ENCODE measurements at regions not wholly inside any gene's neighbourhood (a gene's known extent, or its start where the extent isn't known, plus 50 kb on each side); places are given as distances from the start of the nearest gene placed in this dataset.
A peak's percentile ranks its signal among the peaks of the same experiment; 100 is the strongest.

GRCh38 chr7:37535841-37536240, 87.2 kb upstream of the ELMO1 start:
- H3K4me3 ChIP-seq, result no peak overlapping the region
- H3K4me1 ChIP-seq, result peaks cover 5% of the 10 kb centered on the region
- H3K27me3 ChIP-seq, result no peaks in the 10 kb centered on the region
- no peaks in the 10 kb centered on the region for H3K36me3 ChIP-seq
- no peak overlapping the region for H3K27ac ChIP-seq
- intact Hi-C loops (cut with DNase I), result no loop called here
- TF ChIP-seq CTCF (IDR thresholded peaks at IDR 0.05), result no peak
- no peak for TF ChIP-seq POLR2AphosphoS5 (IDR thresholded peaks at IDR 0.05; ENCODE audit: insufficient read depth in 1 of 2, low read depth in 1 of 2)
- no peak for TF ChIP-seq POLR2A (IDR thresholded peaks at IDR 0.05)
- no peaks in the 10 kb centered on the region for H3K9me3 ChIP-seq
- no peak for DNase-seq (ENCODE audit: extremely low spot score in 2 of 2)

- intact Hi-C loops (cut with DNase I), result no loop called here
- H3K27me3 ChIP-seq, result no peaks in the 10 kb centered on the region
- no peaks in the 10 kb centered on the region for H3K9me3 ChIP-seq
- no peak overlapping the region for H3K4me3 ChIP-seq
- no peaks in the 10 kb centered on the region for H3K36me3 ChIP-seq
- DNase-seq (ENCODE audit: extremely low spot score in 2 of 2), result no peak
- peaks cover 5% of the 10 kb centered on the region for H3K4me1 ChIP-seq
- H3K27ac ChIP-seq, result peak overlapping the region; percentile 13
- TF ChIP-seq POLR2A (IDR thresholded peaks at IDR 0.05) (no peak), CTCF (IDR thresholded peaks at IDR 0.05) (no peak), POLR2AphosphoS5 (IDR thresholded peaks at IDR 0.05; ENCODE audit: insufficient read depth in 1 of 2, low read depth in 1 of 2) (no peak)
These were observed 88.0 kb upstream of the ELMO1 start for GRCh38 chr7:37536706-37537105.

GRCh38 chr7:37537439-37537838, 88.8 kb upstream of the ELMO1 start:
- no peak overlapping the region for H3K27ac ChIP-seq
- TF ChIP-seq POLR2A (IDR thresholded peaks at IDR 0.05) (no peak), CTCF (IDR thresholded peaks at IDR 0.05) (no peak), POLR2AphosphoS5 (IDR thresholded peaks at IDR 0.05; ENCODE audit: insufficient read depth in 1 of 2, low read depth in 1 of 2) (no peak)
- no peaks in the 10 kb centered on the region for H3K9me3 ChIP-seq
- H3K27me3 ChIP-seq, result no peaks in the 10 kb centered on the region
- peaks cover 5% of the 10 kb centered on the region for H3K4me1 ChIP-seq
- H3K4me3 ChIP-seq, result no peak overlapping the region
- intact Hi-C loops (cut with DNase I), result no loop called here
- no peak for DNase-seq (ENCODE audit: extremely low spot score in 2 of 2)
- no peaks in the 10 kb centered on the region for H3K36me3 ChIP-seq

- Histone ChIP-seq H3K4me1 (peaks cover 5% of the 10 kb centered on the region), H3K4me3 (no peak overlapping the region), H3K27me3 (no peaks in the 10 kb centered on the region), H3K9me3 (no peaks in the 10 kb centered on the region), H3K36me3 (no peaks in the 10 kb centered on the region), H3K27ac (no peak overlapping the region)
- DNase-seq (ENCODE audit: extremely low spot score in 2 of 2), result peak in 1 of 2 donors; percentile 40
- no peak for TF ChIP-seq CTCF (IDR thresholded peaks at IDR 0.05)
- TF ChIP-seq POLR2A (IDR thresholded peaks at IDR 0.05), result no peak
- no peak for TF ChIP-seq POLR2AphosphoS5 (IDR thresholded peaks at IDR 0.05; ENCODE audit: insufficient read depth in 1 of 2, low read depth in 1 of 2)
- intact Hi-C loops (cut with DNase I), result no loop called here
These were observed 90.3 kb upstream of the ELMO1 start for GRCh38 chr7:37538945-37539344.

- intact Hi-C loops (cut with DNase I), result no loop called here
- Histone ChIP-seq H3K27ac (no peak overlapping the region), H3K4me1 (peaks cover 2% of the 10 kb centered on the region), H3K4me3 (no peak overlapping the region), H3K27me3 (no peaks in the 10 kb centered on the region), H3K36me3 (no peaks in the 10 kb centered on the region), H3K9me3 (no peaks in the 10 kb centered on the region)
- no peak for TF ChIP-seq POLR2A (IDR thresholded peaks at IDR 0.05)
- no peak for TF ChIP-seq POLR2AphosphoS5 (IDR thresholded peaks at IDR 0.05; ENCODE audit: insufficient read depth in 1 of 2, low read depth in 1 of 2)
- no peak for TF ChIP-seq CTCF (IDR thresholded peaks at IDR 0.05)
- DNase-seq (ENCODE audit: extremely low spot score in 2 of 2), result no peak
These were observed 92.3 kb upstream of the ELMO1 start for GRCh38 chr7:37540917-37541316.

Data from vagina (tissue), 2 donors.